SK-N-SH (cell line): ENCODE measurements at regions not wholly inside any gene's neighbourhood (a gene's known extent, or its start where the extent isn't known, plus 50 kb on each side); places are given as distances from the start of the nearest gene placed in this dataset.

Experiments used
- CTCF ChIA-PET: fragments of 300-600, 350-600 bp; formaldehyde crosslinking; extraction: SDS; loops from one replicate; lab custom pipeline; 2021; lab: Yijun Ruan, JAX
- POLR2A ChIA-PET: fragments of 350-600 bp; sonication (Branson Sonifier 250); formaldehyde crosslinking; extraction: SDS; loops from one replicate; lab custom pipeline; 2020; ENCODE audit warnings: antibody characterized with exemption, inconsistent platforms; lab: Yijun Ruan, JAX
- DNase-seq: peaks from one replicate; pipeline ENCODE4 v3.0.0; 2012
- H2AFZ ChIP-seq: fragments of 200-600 bp; sonication (generic); 2 replicates; pipeline ENCODE4 v1.8.1; 2016; ENCODE audit warnings: antibody characterized with exemption, mild to moderate bottlenecking, low read depth
- H3F3A ChIP-seq: fragments of 200-600 bp; sonication (generic); replicated peaks from 2 replicates; pipeline ENCODE3; 2016; ENCODE audit warnings: antibody characterized with exemption, mild to moderate bottlenecking; ENCODE audit not compliant: insufficient read depth
- H3K27ac ChIP-seq, 2 experiments: fragments of 200-500 bp in 1 of 2; fragments of 200-600 bp in 1 of 2; sonication (Bioruptor generic) in 1 of 2; sonication (generic), shearing (Covaris generic) in 1 of 2; 2 replicates each; pipeline versions ENCODE4 v1.5.1 to v1.6.1; 2014 to 2016; ENCODE audit warnings: low read depth in 2 of 2, inconsistent platforms in 1 of 2, low read length in 1 of 2, mild to moderate bottlenecking in 1 of 2, mixed read lengths in 1 of 2
- H3K27me3 ChIP-seq: fragments of 200-600 bp; sonication (generic), shearing (Covaris generic); 2 replicates; pipeline ENCODE4 v1.6.1; 2016; ENCODE audit warnings: mixed run types; ENCODE audit not compliant: insufficient read depth
- H3K36me3 ChIP-seq, 2 experiments: fragments of 200-500 bp in 1 of 2; fragments of 200-600 bp in 1 of 2; sonication (Bioruptor generic) in 1 of 2; sonication (generic) in 1 of 2; replicated peaks in 1 of 2; 2 replicates each; pipeline versions ENCODE3 to v1.5.1; 2014 to 2016; ENCODE audit warnings: low read length in 1 of 2, mild to moderate bottlenecking in 1 of 2; ENCODE audit not compliant: insufficient read depth in 2 of 2, control insufficient read depth in 1 of 2
- H3K4me1 ChIP-seq, 2 experiments: fragments of 200-500 bp in 1 of 2; fragments of 200-600 bp in 1 of 2; sonication (Bioruptor generic) in 1 of 2; sonication (generic), shearing (Covaris generic) in 1 of 2; 2 replicates each; pipeline versions ENCODE4 v1.5.1 to v1.6.1; 2014 to 2016; ENCODE audit warnings: low read depth in 1 of 2, low read length in 1 of 2, mixed run types in 1 of 2; ENCODE audit not compliant: insufficient read depth in 2 of 2, control insufficient read depth in 1 of 2
- H3K4me2 ChIP-seq: fragments of 200-600 bp; sonication (generic), shearing (Covaris generic); 2 replicates; pipeline ENCODE4 v1.6.1; 2017; ENCODE audit warnings: mixed run types
- H3K4me3 ChIP-seq, 2 experiments: fragments of 200-500 bp in 1 of 2; fragments of 200-600 bp in 1 of 2; sonication (Bioruptor generic) in 1 of 2; sonication (generic), shearing (Covaris generic) in 1 of 2; 2 replicates each; pipeline versions ENCODE4 v1.5.1 to v1.8.1; 2014 to 2016; ENCODE audit warnings: low read depth in 2 of 2, inconsistent platforms in 1 of 2, low read length in 1 of 2, mild to moderate bottlenecking in 1 of 2, mixed read lengths in 1 of 2, moderate library complexity in 1 of 2
- H3K79me2 ChIP-seq: fragments of 200-600 bp; sonication (generic); 2 replicates; pipeline ENCODE4 v1.8.1; 2017; ENCODE audit warnings: mild to moderate bottlenecking; ENCODE audit not compliant: insufficient read depth
- H3K9ac ChIP-seq: fragments of 200-600 bp; sonication (generic); 2 replicates; pipeline ENCODE4 v1.6.1; 2017; ENCODE audit warnings: mixed run types
- H3K9me2 ChIP-seq: fragments of 200-600 bp; sonication (generic); 2 replicates; pipeline ENCODE4 v1.6.1; 2017; ENCODE audit warnings: mixed run types
- H3K9me3 ChIP-seq: fragments of 200-600 bp; sonication (generic); 2 replicates; pipeline ENCODE4 v1.6.1; 2017; ENCODE audit warnings: mixed run types, mild to moderate bottlenecking, moderate library complexity
- H4K20me1 ChIP-seq: fragments of 200-600 bp; sonication (generic); 2 replicates; pipeline ENCODE4 v1.6.1; 2017; ENCODE audit warnings: mild to moderate bottlenecking, mixed run types; ENCODE audit not compliant: insufficient read depth
- CHD2 ChIP-seq: fragments of 150-350 bp; IDR thresholded peaks from 2 replicates; pipeline ENCODE4 v1.6.1; 2018; ENCODE audit warnings: low read length; ENCODE audit not compliant: partially characterized antibody
- ELF1 ChIP-seq: IDR thresholded peaks from 2 replicates; pipeline ENCODE4 v1.4.0; 2012
- EP300 ChIP-seq, 2 experiments: IDR thresholded peaks; 2 replicates each; pipeline versions ENCODE4 v1.4.0 to v1.6.1; 2012; ENCODE audit warnings: borderline replicate concordance in 1 of 2, low read depth in 1 of 2, low read length in 1 of 2
- EZH2phosphoT487 ChIP-seq: fragments of 200-600 bp; sonication (generic); IDR thresholded peaks from 2 replicates; pipeline ENCODE4 v1.6.1; 2017; ENCODE audit warnings: low read depth, mixed run types, mild to moderate bottlenecking, antibody characterized with exemption, moderate library complexity, borderline replicate concordance
- GABPA ChIP-seq: IDR thresholded peaks from 2 replicates; pipeline ENCODE4 v1.4.0; 2012; ENCODE audit warnings: low read depth, mild to moderate bottlenecking
- JUND ChIP-seq: IDR thresholded peaks from 2 replicates; pipeline ENCODE4 v1.4.0; 2012
- MXI1 ChIP-seq: IDR thresholded peaks from 2 replicates; pipeline ENCODE4 v1.6.1; 2012; ENCODE audit warnings: mild to moderate bottlenecking, low read depth, low read length, improper control_type of control experiment
- NFIC ChIP-seq: IDR thresholded peaks from 2 replicates; pipeline ENCODE4 v1.4.0; 2012; ENCODE audit warnings: borderline replicate concordance
- RAD21 ChIP-seq: IDR thresholded peaks from 2 replicates; pipeline ENCODE4 v1.6.1; 2012; ENCODE audit warnings: mild to moderate bottlenecking, low read length
- RCOR1 ChIP-seq: fragments of 150-350 bp; IDR thresholded peaks from 2 replicates; pipeline ENCODE4 v1.6.1; 2017; ENCODE audit warnings: antibody characterized with exemption, low read length
- REST ChIP-seq: IDR thresholded peaks from 2 replicates; pipeline ENCODE4 v1.6.1; 2012; ENCODE audit warnings: mild to moderate bottlenecking, low read depth, low read length, moderate library complexity
- RXRA ChIP-seq: IDR thresholded peaks from 2 replicates; pipeline ENCODE4 v1.4.0; 2012; ENCODE audit warnings: low read depth, mild to moderate bottlenecking, borderline replicate concordance
- SIN3A ChIP-seq: IDR thresholded peaks from 2 replicates; pipeline ENCODE4 v1.6.1; 2012; ENCODE audit warnings: low read depth, mild to moderate bottlenecking, low read length, moderate library complexity, borderline replicate concordance
- TAF1 ChIP-seq: IDR thresholded peaks from 2 replicates; pipeline ENCODE4 v1.6.1; 2012; ENCODE audit warnings: low read depth, mild to moderate bottlenecking, low read length, moderate library complexity, borderline replicate concordance
- TCF12 ChIP-seq: IDR thresholded peaks from 2 replicates; pipeline ENCODE4 v1.4.0; 2012
- TEAD4 ChIP-seq: IDR thresholded peaks from 2 replicates; pipeline ENCODE4 v1.4.0; 2012; ENCODE audit warnings: mild to moderate bottlenecking, borderline replicate concordance; ENCODE audit not compliant: insufficient read depth
- YY1 ChIP-seq: IDR thresholded peaks from 2 replicates; pipeline ENCODE4 v1.4.0; 2012; ENCODE audit warnings: low read depth, mild to moderate bottlenecking
- WGBS: methylation state at CpG from one replicate; pipeline ENCODE4 v1.1.6; 2017; ENCODE audit warnings: low lambda C conversion rate; 5-methylcytosine and 5-hydroxymethylcytosine counted together
- TF ChIP-seq, protein P1 (sequence below): fragments of 200-600 bp; sonication (generic); IDR thresholded peaks from 2 replicates; pipeline ENCODE4 v1.6.1; 2017; ENCODE audit warnings: antibody characterized with exemption, mild to moderate bottlenecking, moderate library complexity
- TF ChIP-seq, protein P2 (sequence below): IDR thresholded peaks from 2 replicates; pipeline ENCODE4 v1.4.0; 2012; ENCODE audit warnings: low read depth, borderline replicate concordance
- TF ChIP-seq, protein P3 (sequence below): fragments of 150-350 bp; IDR thresholded peaks from 2 replicates; pipeline ENCODE4 v1.6.1; 2016; ENCODE audit warnings: mild to moderate bottlenecking, low read depth, low read length

- Histone ChIP-seq H3K27ac (no peak overlapping the region), H4K20me1 (no peaks in the 10 kb centered on the region), H3K4me3 (no peak overlapping the region), H3K36me3 (no peaks in the 10 kb centered on the region), H3K79me2 (no peaks in the 10 kb centered on the region), H3K9me2 (no peaks in the 10 kb centered on the region), H3F3A (no peaks in the 10 kb centered on the region), H3K9ac (no peak overlapping the region), H3K4me1 (no peaks in the 10 kb centered on the region), H2AFZ (no peak overlapping the region), H3K27me3 (no peaks in the 10 kb centered on the region), H3K9me3 (no peaks in the 10 kb centered on the region), H3K4me2 (no peak overlapping the region)
- TF ChIP-seq, protein P1, sequence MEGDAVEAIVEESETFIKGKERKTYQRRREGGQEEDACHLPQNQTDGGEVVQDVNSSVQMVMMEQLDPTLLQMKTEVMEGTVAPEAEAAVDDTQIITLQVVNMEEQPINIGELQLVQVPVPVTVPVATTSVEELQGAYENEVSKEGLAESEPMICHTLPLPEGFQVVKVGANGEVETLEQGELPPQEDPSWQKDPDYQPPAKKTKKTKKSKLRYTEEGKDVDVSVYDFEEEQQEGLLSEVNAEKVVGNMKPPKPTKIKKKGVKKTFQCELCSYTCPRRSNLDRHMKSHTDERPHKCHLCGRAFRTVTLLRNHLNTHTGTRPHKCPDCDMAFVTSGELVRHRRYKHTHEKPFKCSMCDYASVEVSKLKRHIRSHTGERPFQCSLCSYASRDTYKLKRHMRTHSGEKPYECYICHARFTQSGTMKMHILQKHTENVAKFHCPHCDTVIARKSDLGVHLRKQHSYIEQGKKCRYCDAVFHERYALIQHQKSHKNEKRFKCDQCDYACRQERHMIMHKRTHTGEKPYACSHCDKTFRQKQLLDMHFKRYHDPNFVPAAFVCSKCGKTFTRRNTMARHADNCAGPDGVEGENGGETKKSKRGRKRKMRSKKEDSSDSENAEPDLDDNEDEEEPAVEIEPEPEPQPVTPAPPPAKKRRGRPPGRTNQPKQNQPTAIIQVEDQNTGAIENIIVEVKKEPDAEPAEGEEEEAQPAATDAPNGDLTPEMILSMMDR: no peak
- TF ChIP-seq NFIC (no peak), YY1 (no peak), EP300 (IDR thresholded peaks at IDR 0.05; ENCODE audit: borderline replicate concordance in 1 of 2, low read depth in 1 of 2, low read length in 1 of 2) (no peak), REST (no peak), SIN3A (no peak), ELF1 (no peak), TAF1 (no peak), JUND (no peak), TEAD4 (no peak), EZH2phosphoT487 (no peak), RAD21 (no peak)
- CTCF ChIA-PET: no interaction called here
- DNase-seq: no peak
- 63% methylated on average over 4 of the region's 4 CpGs for WGBS
- POLR2A ChIA-PET: no interaction called here
Measured at GRCh38 chr1:80274256-80274655, 1267.7 kb upstream of the ADGRL4 start.

GRCh38 chr1:80272495-80272894 is 1266.0 kb upstream of the ADGRL4 start:
- POLR2A ChIA-PET: no interaction called here
- no peaks in the 10 kb centered on the region for H3K9me2 ChIP-seq
- H3K27ac ChIP-seq: no peak overlapping the region
- CTCF ChIA-PET: no interaction called here
- H3K27me3 ChIP-seq: no peaks in the 10 kb centered on the region
- no peaks in the 10 kb centered on the region for H3K4me1 ChIP-seq
- no peaks in the 10 kb centered on the region for H3K36me3 ChIP-seq
- H3K4me3 ChIP-seq: no peak overlapping the region
- no peak overlapping the region for H3K4me2 ChIP-seq
- no peaks in the 10 kb centered on the region for H4K20me1 ChIP-seq
- H2AFZ ChIP-seq: no peak overlapping the region
- 52% methylated on average over 2 of the region's 2 CpGs for WGBS
- H3K9me3 ChIP-seq: no peaks in the 10 kb centered on the region
- H3K9ac ChIP-seq: no peak overlapping the region
- H3F3A ChIP-seq: no peaks in the 10 kb centered on the region
- H3K79me2 ChIP-seq: no peaks in the 10 kb centered on the region
- DNase-seq: no peak
- no peak for TF ChIP-seq MXI1
- TF ChIP-seq GABPA: no peak
- TF ChIP-seq, protein P1: no peak
- no peak for TF ChIP-seq TCF12
- no peak for TF ChIP-seq RAD21
- TF ChIP-seq ELF1: no peak
- no peak for TF ChIP-seq NFIC
- TF ChIP-seq, protein P2, sequence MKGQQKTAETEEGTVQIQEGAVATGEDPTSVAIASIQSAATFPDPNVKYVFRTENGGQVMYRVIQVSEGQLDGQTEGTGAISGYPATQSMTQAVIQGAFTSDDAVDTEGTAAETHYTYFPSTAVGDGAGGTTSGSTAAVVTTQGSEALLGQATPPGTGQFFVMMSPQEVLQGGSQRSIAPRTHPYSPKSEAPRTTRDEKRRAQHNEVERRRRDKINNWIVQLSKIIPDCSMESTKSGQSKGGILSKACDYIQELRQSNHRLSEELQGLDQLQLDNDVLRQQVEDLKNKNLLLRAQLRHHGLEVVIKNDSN: no peak
- TF ChIP-seq CHD2: no peak
- no peak for TF ChIP-seq RCOR1
- no peak for TF ChIP-seq RXRA
- TF ChIP-seq, protein P3, sequence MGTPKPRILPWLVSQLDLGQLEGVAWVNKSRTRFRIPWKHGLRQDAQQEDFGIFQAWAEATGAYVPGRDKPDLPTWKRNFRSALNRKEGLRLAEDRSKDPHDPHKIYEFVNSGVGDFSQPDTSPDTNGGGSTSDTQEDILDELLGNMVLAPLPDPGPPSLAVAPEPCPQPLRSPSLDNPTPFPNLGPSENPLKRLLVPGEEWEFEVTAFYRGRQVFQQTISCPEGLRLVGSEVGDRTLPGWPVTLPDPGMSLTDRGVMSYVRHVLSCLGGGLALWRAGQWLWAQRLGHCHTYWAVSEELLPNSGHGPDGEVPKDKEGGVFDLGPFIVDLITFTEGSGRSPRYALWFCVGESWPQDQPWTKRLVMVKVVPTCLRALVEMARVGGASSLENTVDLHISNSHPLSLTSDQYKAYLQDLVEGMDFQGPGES: no peak
- no peak for TF ChIP-seq EP300 (IDR thresholded peaks at IDR 0.05; ENCODE audit: borderline replicate concordance in 1 of 2, low read depth in 1 of 2, low read length in 1 of 2)
